Pancreas (tissue), 10 donors: ENCODE measurements at regions not wholly inside any gene's neighbourhood (a gene's known extent, or its start where the extent isn't known, plus 50 kb on each side); places are given as distances from the start of the nearest gene placed in this dataset.
A peak's percentile ranks its signal among the peaks of the same experiment; 100 is the strongest.

Source experiments
- ATAC-seq, 4 donors: fragments of 200-7000 bp; cut with Tn5 transposase; one replicate each; pipeline versions ENCODE4 v1.8.0 to v1.9.1; 2020; ENCODE audit warnings: mild to moderate bottlenecking in 4 of 4, moderate library complexity in 4 of 4
- DNase-seq, 6 donors: peaks; one replicate each; pipeline ENCODE4 v3.0.0-alpha.2; 2020
- FAIRE-seq: peaks from 2 replicates; lab custom pipeline; 2012; peaks lifted over from hg19 to GRCh38; lab: Jason Lieb, UNC
- H3K27ac ChIP-seq, 4 donors: fragments of 200-600 bp; sonication (generic); 1 replicate in 3 of 4; 2 replicates in 1 of 4; pipeline versions ENCODE4 v1.5.0 to v1.8.0; 2020
- H3K27me3 ChIP-seq, 4 donors: fragments of 200-600 bp; one replicate each; pipeline ENCODE4 v1.8.0; 2021
- H3K36me3 ChIP-seq, 3 donors: fragments of 200-600 bp; sonication (generic) in 1 of 3; one replicate each; pipeline versions ENCODE4 v1.5.0 to v1.8.0; 2020 to 2021
- H3K4me1 ChIP-seq, 3 donors: fragments of 200-600 bp; one replicate each; pipeline ENCODE4 v1.8.0; 2021
- H3K4me3 ChIP-seq, 4 donors: fragments of 200-600 bp; sonication (generic) in 2 of 4; one replicate each; pipeline versions ENCODE4 v1.5.0 to v1.8.0; 2020 to 2021
- H3K9me3 ChIP-seq, 4 donors: fragments of 200-600 bp; one replicate each; pipeline ENCODE4 v1.8.0; 2021
- CTCF ChIP-seq, 4 donors: fragments of 200-600 bp; sonication (generic) in 3 of 4; IDR thresholded peaks; one replicate each; pipeline versions ENCODE4 v1.5.0 to v1.8.0; 2021; ENCODE audit warnings: antibody characterized with exemption in 4 of 4
- WGBS, 2 donors: extraction: QIAGEN DNeasy Blood & Tissue Kit; methylation state at CpG; one replicate each; pipeline ENCODE4 v1.1.7; 2013; 5-methylcytosine and 5-hydroxymethylcytosine counted together
- intact Hi-C, 3 donors: fragments of 100-400 bp; cut with DNase I; formaldehyde crosslinking; loops; one replicate each; pipeline versions ENCODE4 v1.11.1 to v1.14.2; 2022
- donor health status: healthy with polysubstance abuse.
- donor health status: DM: no; HTN: no; CAD: no; lungs with moderate emphysema.
- donor health status: DM: no; HTN: no; CAD: no.
- donor health status: control.
- donor health status: control.
- donor health status: Bipolar disorder and iron deficiency.
- donor health status: DM: yes; HTN: yes; CAD: no.
- donor health status: DM: no; HTN: no; CAD: no.
- donor health status: DM: no; HTN: no; CAD: no.
- donor health status: DM: yes; HTN: yes; CAD: no.

- no peak for TF ChIP-seq CTCF (IDR thresholded peaks at IDR 0.05)
- DNase-seq (peak; percentile 82 to 93 (median 92)), ATAC-seq (peak; percentile 90 to 95 (median 92)), FAIRE-seq (peak; percentile 80)
- Histone ChIP-seq H3K27me3 (no peaks in the 10 kb centered on the region), H3K4me1 (peaks cover 0 to 14% (median 5%) of the 10 kb centered on the region in 3 donors), H3K27ac (peak overlapping the region; percentile 36 to 82 (median 66)), H3K4me3 (no peak overlapping the region), H3K36me3 (no peaks in the 10 kb centered on the region), H3K9me3 (no peaks in the 10 kb centered on the region)
- intact Hi-C loops, result no loop called here
- 39 to 48% methylated on average over 16 of the region's 16 CpGs for WGBS, 2 donors
These were observed 131.3 kb downstream of the TOMM20 start for GRCh38 chr1:234997201-234997895.

- TF ChIP-seq CTCF (IDR thresholded peaks at IDR 0.05), result no peak
- peak overlapping the region in 2 of 4 donors; percentile 79 to 82 for H3K27ac ChIP-seq
- no peak overlapping the region for H3K4me3 ChIP-seq
- no peak for DNase-seq
- FAIRE-seq, result no peak
- H3K27me3 ChIP-seq, result no peaks in the 10 kb centered on the region
- intact Hi-C loops, result no loop called here
- WGBS, 2 donors, result 87 to 93% methylated on average over 9 of the region's 9 CpGs
- ATAC-seq, result no peak
- no peaks in the 10 kb centered on the region for H3K36me3 ChIP-seq
- H3K9me3 ChIP-seq, result no peaks in the 10 kb centered on the region
- H3K4me1 ChIP-seq, result peaks cover 0 to 14% (median 5%) of the 10 kb centered on the region in 3 donors
These were observed 132.3 kb downstream of the TOMM20 start for GRCh38 chr1:234996245-234996757.

- ATAC-seq (no peak), DNase-seq (no peak), FAIRE-seq (no peak)
- H3K27me3 ChIP-seq, result no peaks in the 10 kb centered on the region
- no peak for TF ChIP-seq CTCF (IDR thresholded peaks at IDR 0.05)
- no peak overlapping the region for H3K27ac ChIP-seq
- no peaks in the 10 kb centered on the region for H3K36me3 ChIP-seq
- intact Hi-C loops, result no loop called here
- no peaks in the 10 kb centered on the region for H3K9me3 ChIP-seq
- peaks cover 0 to 14% (median 5%) of the 10 kb centered on the region in 3 donors for H3K4me1 ChIP-seq
- H3K4me3 ChIP-seq, result no peak overlapping the region
- WGBS, 2 donors, result 77 to 79% methylated on average over 12 of the region's 12 CpGs
These were observed 134.0 kb downstream of the TOMM20 start for GRCh38 chr1:234994436-234995295.

- ATAC-seq (no peak), FAIRE-seq (no peak)
These were observed 136.6 kb downstream of the TOMM20 start for GRCh38 chr1:234992065-234992464.

More at GRCh38 chr1:234992065-234992464, 136.6 kb downstream of the TOMM20 start:
- H3K36me3 ChIP-seq, result no peaks in the 10 kb centered on the region
- H3K9me3 ChIP-seq, result no peaks in the 10 kb centered on the region
- no peak for TF ChIP-seq CTCF (IDR thresholded peaks at IDR 0.05)
- no peak overlapping the region for H3K4me3 ChIP-seq
- DNase-seq, result no peak
- peaks cover 12 to 19% (median 15%) of the 10 kb centered on the region in 3 donors for H3K4me1 ChIP-seq
- no peak overlapping the region for H3K27ac ChIP-seq
- WGBS, 2 donors, result 93 to 99% methylated on average over 3 of the region's 3 CpGs
- intact Hi-C loops, result no loop called here
- H3K27me3 ChIP-seq, result no peaks in the 10 kb centered on the region
